Adrenal gland (tissue), 9 donors: ENCODE measurements at regions not wholly inside any gene's neighbourhood (a gene's known extent, or its start where the extent isn't known, plus 50 kb on each side); places are given as distances from the start of the nearest gene placed in this dataset.
A peak's percentile ranks its signal among the peaks of the same experiment; 100 is the strongest.

Experiments used
- DNase-seq, 7 donors: peaks; one replicate each; pipeline ENCODE4 v3.0.0-alpha.2; 2019 to 2020
- H3K27ac ChIP-seq, 5 donors: fragments of 200-600 bp; sonication (generic) in 4 of 5; 1 replicate in 3 of 5; 2 replicates in 2 of 5; pipeline versions ENCODE4 v1.5.1 to v1.8.0; 2016 to 2020; ENCODE audit warnings: mild to moderate bottlenecking in 1 of 5
- H3K27me3 ChIP-seq: fragments of 200-600 bp; 2 replicates; pipeline ENCODE4 v1.8.0; 2021
- H3K36me3 ChIP-seq, 2 donors: fragments of 200-600 bp; replicated peaks in 1 of 2; 1 replicate in 1 of 2; 2 replicates in 1 of 2; pipeline versions ENCODE4 v1.5.1 to v1.8.0; 2018 to 2022
- H3K4me1 ChIP-seq, 2 donors: fragments of 200-600 bp; replicated peaks in 1 of 2; 1 replicate in 1 of 2; 2 replicates in 1 of 2; pipeline versions ENCODE4 v1.5.1 to v1.8.0; 2018 to 2021
- H3K4me3 ChIP-seq, 4 donors: fragments of 200-600 bp; sonication (generic) in 3 of 4; one replicate each; pipeline ENCODE4 v1.5.1; 2016 to 2018
- H3K9me3 ChIP-seq, 3 donors: fragments of 200-600 bp; sonication (generic) in 1 of 3; replicated peaks in 1 of 3; 1 replicate in 2 of 3; 2 replicates in 1 of 3; pipeline versions ENCODE4 v1.5.1 to v1.8.0; 2016 to 2021
- CTCF ChIP-seq, 6 experiments: fragments of 450-650 bp in 4 of 6; fragments of 200-600 bp in 2 of 6; sonication (generic) in 1 of 6; IDR thresholded peaks; 1 replicate in 5 of 6; 2 replicates in 1 of 6; pipeline versions ENCODE4 v1.5.1 to v1.8.0; 2016 to 2021; ENCODE audit warnings: antibody characterized with exemption in 6 of 6, mild to moderate bottlenecking in 2 of 6, moderate library complexity in 1 of 6
- POLR2A ChIP-seq, 2 donors: fragments of 450-650 bp; IDR thresholded peaks; one replicate each; pipeline ENCODE4 v1.6.1; 2017; ENCODE audit warnings: antibody characterized with exemption in 2 of 2, mild to moderate bottlenecking in 2 of 2, moderate library complexity in 1 of 2
- WGBS, 4 donors: extraction: QIAGEN DNeasy Blood & Tissue Kit in 2 of 4; methylation state at CpG; one replicate each; pipeline versions ENCODE4 v1.1.5 to v1.1.7; 2013 to 2017; 5-methylcytosine and 5-hydroxymethylcytosine counted together
- intact Hi-C, 2 donors: fragments of 100-400 bp; cut with DNase I; formaldehyde crosslinking; loops; one replicate each; pipeline versions ENCODE4 v1.14.1 to v1.15.0; 2022 to 2023
- donor health status: healthy with polysubstance abuse.
- donor health status: Bipolar disorder and iron deficiency.
- donor health status: DM: yes; HTN: yes; CAD: no.
- donor health status: DM: no; HTN: no; CAD: no.
- donor health status: DM: no; HTN: no; CAD: no.

- 43 to 56% (median 52%) methylated on average over 4 of the region's 4 CpGs for WGBS, 4 donors
- intact Hi-C loops, result no loop called here
- H3K9me3 ChIP-seq, result no peaks in the 10 kb centered on the region
- no peak overlapping the region for H3K27ac ChIP-seq
- H3K4me1 ChIP-seq, result no peaks in the 10 kb centered on the region
- TF ChIP-seq POLR2A (IDR thresholded peaks at IDR 0.05) (no peak), CTCF (IDR thresholded peaks at IDR 0.05) (peak in 4 of 6 experiments; percentile 31 to 40 (median 38))
- H3K36me3 ChIP-seq, result no peaks in the 10 kb centered on the region
- H3K27me3 ChIP-seq, result no peaks in the 10 kb centered on the region
- H3K4me3 ChIP-seq, result no peak overlapping the region
- peak in 6 of 7 donors; percentile 3 to 61 (median 17) for DNase-seq
Measured at GRCh38 chr2:125745514-125745913, 910.4 kb upstream of the GYPC start.

GRCh38 chr2:125746321-125747164 is 909.4 kb upstream of the GYPC start:
- TF ChIP-seq CTCF (IDR thresholded peaks at IDR 0.05), result no peak
- TF ChIP-seq POLR2A (IDR thresholded peaks at IDR 0.05), result no peak
- no peaks in the 10 kb centered on the region for H3K27me3 ChIP-seq
- intact Hi-C loops, result no loop called here
- WGBS, 4 donors, result 65 to 78% (median 72%) methylated on average over 4 of the region's 4 CpGs
- H3K27ac ChIP-seq, result no peak overlapping the region
- no peak overlapping the region for H3K4me3 ChIP-seq
- no peaks in the 10 kb centered on the region for H3K36me3 ChIP-seq
- DNase-seq, result no peak
- H3K4me1 ChIP-seq, result no peaks in the 10 kb centered on the region
- H3K9me3 ChIP-seq, result no peaks in the 10 kb centered on the region

- Histone ChIP-seq H3K27me3 (no peaks in the 10 kb centered on the region), H3K36me3 (no peaks in the 10 kb centered on the region), H3K27ac (no peak overlapping the region), H3K9me3 (no peaks in the 10 kb centered on the region), H3K4me1 (no peaks in the 10 kb centered on the region), H3K4me3 (no peak overlapping the region)
- TF ChIP-seq POLR2A (IDR thresholded peaks at IDR 0.05) (no peak), CTCF (IDR thresholded peaks at IDR 0.05) (no peak)
- DNase-seq, result no peak
- intact Hi-C loops, result no loop called here
Measured at GRCh38 chr2:125747165-125747425, 908.9 kb upstream of the GYPC start.

- Histone ChIP-seq H3K27me3 (no peaks in the 10 kb centered on the region), H3K36me3 (no peaks in the 10 kb centered on the region), H3K4me1 (no peaks in the 10 kb centered on the region), H3K4me3 (no peak overlapping the region), H3K9me3 (no peaks in the 10 kb centered on the region), H3K27ac (no peak overlapping the region)
- 61 to 70% (median 66%) methylated on average over 4 of the region's 4 CpGs for WGBS, 4 donors
- intact Hi-C loops, result no loop called here
- no peak for DNase-seq
- no peak for TF ChIP-seq POLR2A (IDR thresholded peaks at IDR 0.05)
- no peak for TF ChIP-seq CTCF (IDR thresholded peaks at IDR 0.05)
Measured at GRCh38 chr2:125756431-125756830, 899.5 kb upstream of the GYPC start.
